IPS-18a (cell line): ENCODE measurements at regions not wholly inside any gene's neighbourhood (a gene's known extent, or its start where the extent isn't known, plus 50 kb on each side); places are given as distances from the start of the nearest gene placed in this dataset.
"Not testable (repeated sequence)": the region's sequence is repeated elsewhere in the genome, so short reads cannot be mapped to it uniquely, and the experiment has no call there.

Source experiments
- H3K27ac ChIP-seq: one replicate; pipeline ENCODE4 v1.5.1; 2013; ENCODE audit warnings: low read length
- H3K27me3 ChIP-seq: one replicate; pipeline ENCODE4 v1.6.1; 2013; ENCODE audit warnings: mild to moderate bottlenecking, low read length; ENCODE audit not compliant: control insufficient read depth, insufficient read depth
- H3K36me3 ChIP-seq: one replicate; pipeline ENCODE4 v1.6.1; 2013; ENCODE audit warnings: low read depth, low read length; ENCODE audit not compliant: control insufficient read depth
- H3K4me1 ChIP-seq: one replicate; pipeline ENCODE4 v1.6.1; 2013; ENCODE audit warnings: low read depth, low read length; ENCODE audit not compliant: control insufficient read depth
- H3K4me3 ChIP-seq: one replicate; pipeline ENCODE4 v1.5.1; 2013; ENCODE audit warnings: low read length
- H3K9ac ChIP-seq: one replicate; pipeline ENCODE4 v1.6.1; 2013; ENCODE audit warnings: mild to moderate bottlenecking, low read length, moderate library complexity
- H3K9me3 ChIP-seq: one replicate; pipeline ENCODE4 v1.6.1; 2013; ENCODE audit warnings: low read depth, low read length; ENCODE audit not compliant: control insufficient read depth

GRCh38 chr12:33593753-33594152, 154.1 kb upstream of the SYT10 start:
- H3K4me1 ChIP-seq = peaks cover 21% of the 10 kb centered on the region
- H3K9me3 ChIP-seq = no peaks in the 10 kb centered on the region

DNA sequence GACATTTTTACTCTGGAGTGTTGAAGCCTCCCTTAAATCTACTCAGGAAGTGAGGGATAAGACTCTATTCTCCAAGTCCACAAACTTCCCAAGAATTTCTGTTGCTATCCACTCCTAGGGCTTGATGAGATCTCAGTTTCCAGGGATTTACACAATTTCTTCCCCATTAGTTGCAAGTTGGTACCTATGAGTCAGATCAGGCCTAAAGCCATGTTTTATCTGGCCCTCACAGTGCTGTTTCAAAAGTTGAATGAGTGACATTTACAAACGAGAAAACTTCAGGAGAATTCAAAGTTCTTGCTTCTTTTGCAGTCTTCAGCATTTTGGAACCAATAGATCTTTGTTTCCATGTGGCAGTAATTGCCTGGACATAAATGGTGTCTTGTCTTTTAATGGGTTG, 156.4 kb upstream of the SYT10 start:
- no peak overlapping the region for H3K9ac ChIP-seq
- H3K9me3 ChIP-seq = no peaks in the 10 kb centered on the region
- no peaks in the 10 kb centered on the region for H3K36me3 ChIP-seq
- no peak overlapping the region for H3K27ac ChIP-seq
- H3K4me1 ChIP-seq = peaks cover 8% of the 10 kb centered on the region
- no peak overlapping the region for H3K4me3 ChIP-seq
- H3K27me3 ChIP-seq = no peaks in the 10 kb centered on the region

More at GRCh38 chr12:33593753-33594152, 154.1 kb upstream of the SYT10 start:
- Histone ChIP-seq H3K4me3 (no peak overlapping the region), H3K36me3 (no peaks in the 10 kb centered on the region), H3K9ac (no peak overlapping the region), H3K27ac (no peak overlapping the region), H3K27me3 (no peaks in the 10 kb centered on the region)

- no peaks in the 10 kb centered on the region for H3K36me3 ChIP-seq
- no peak overlapping the region for H3K4me3 ChIP-seq
- H3K27ac ChIP-seq = no peak overlapping the region
- H3K9ac ChIP-seq = no peak overlapping the region
- peaks cover 8% of the 10 kb centered on the region for H3K4me1 ChIP-seq
- no peaks in the 10 kb centered on the region for H3K27me3 ChIP-seq
- no peaks in the 10 kb centered on the region for H3K9me3 ChIP-seq
Measured at GRCh38 chr12:33596814-33597213, 157.2 kb upstream of the SYT10 start.

GRCh38 chr12:33602515-33602914, 162.9 kb upstream of the SYT10 start:
- Histone ChIP-seq H3K27me3 (no peaks in the 10 kb centered on the region), H3K4me3 (no peak overlapping the region), H3K36me3 (no peaks in the 10 kb centered on the region), H3K27ac (no peak overlapping the region), H3K9me3 (no peaks in the 10 kb centered on the region), H3K9ac (no peak overlapping the region), H3K4me1 (peaks cover 7% of the 10 kb centered on the region)

DNA sequence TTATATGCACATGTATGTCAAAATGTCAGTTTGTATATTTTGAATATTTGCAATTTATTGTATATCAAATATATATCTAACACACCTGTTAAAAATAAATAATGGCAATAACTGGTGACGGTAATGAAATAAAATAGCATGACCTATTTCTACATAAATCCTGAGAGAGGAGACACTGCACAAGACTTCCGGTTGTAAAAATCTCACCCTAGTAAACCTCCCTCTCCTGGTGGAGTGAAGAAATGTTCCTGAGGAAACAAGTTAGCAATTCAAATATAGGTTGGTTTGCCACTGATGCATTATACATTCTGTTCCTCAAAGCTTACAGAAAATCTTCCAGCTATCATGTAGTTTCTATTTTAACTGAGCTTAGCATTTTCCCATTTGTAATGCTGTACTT, 166.1 kb upstream of the SYT10 start:
- Histone ChIP-seq H3K4me3 (no peak overlapping the region), H3K36me3 (no peaks in the 10 kb centered on the region), H3K27me3 (no peaks in the 10 kb centered on the region), H3K4me1 (peaks cover 2% of the 10 kb centered on the region), H3K9me3 (no peaks in the 10 kb centered on the region), H3K9ac (no peak overlapping the region), H3K27ac (no peak overlapping the region)

GRCh38 chr12:33609910-33610309, 170.3 kb upstream of the SYT10 start:
- no peaks in the 10 kb centered on the region for H3K27me3 ChIP-seq
- H3K27ac ChIP-seq = no peak overlapping the region
- H3K4me1 ChIP-seq = peaks cover 2% of the 10 kb centered on the region
- H3K9me3 ChIP-seq = no peaks in the 10 kb centered on the region
- no peak overlapping the region for H3K9ac ChIP-seq
- H3K36me3 ChIP-seq = no peaks in the 10 kb centered on the region
- no peak overlapping the region for H3K4me3 ChIP-seq

GRCh38 chr12:33614630-33615029, 175.0 kb upstream of the SYT10 start:
- no peaks in the 10 kb centered on the region for H3K9me3 ChIP-seq
- H3K36me3 ChIP-seq = no peaks in the 10 kb centered on the region
- no peak overlapping the region for H3K4me3 ChIP-seq
- H3K9ac ChIP-seq = no peak overlapping the region
- H3K27me3 ChIP-seq = no peaks in the 10 kb centered on the region
- H3K4me1 ChIP-seq = no peaks in the 10 kb centered on the region
- no peak overlapping the region for H3K27ac ChIP-seq

DNA sequence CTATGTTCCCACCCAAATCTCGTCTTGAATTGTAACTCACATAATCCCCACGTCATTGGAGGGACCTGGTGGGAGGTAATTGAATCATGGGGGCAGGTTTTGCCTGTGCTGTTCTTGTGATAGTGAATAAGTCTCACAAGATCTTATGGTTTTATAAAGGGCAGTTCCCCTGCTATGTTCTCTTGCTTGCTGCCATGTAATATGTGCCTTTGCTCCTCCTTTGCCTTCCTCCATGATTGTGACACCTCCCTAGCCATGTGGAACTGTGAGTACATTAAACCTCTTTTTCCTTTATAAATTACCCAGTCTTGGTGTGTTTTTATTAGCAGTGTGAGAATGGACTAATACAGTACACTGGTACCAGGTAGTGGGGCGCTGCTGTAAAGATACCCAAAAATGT, 177.6 kb upstream of the SYT10 start:
- H3K9me3 ChIP-seq = no peaks in the 10 kb centered on the region
- H3K9ac ChIP-seq = no peak overlapping the region
- H3K4me3 ChIP-seq = no peak overlapping the region
- no peak overlapping the region for H3K27ac ChIP-seq
- no peaks in the 10 kb centered on the region for H3K36me3 ChIP-seq
- H3K4me1 ChIP-seq = no peaks in the 10 kb centered on the region
- no peaks in the 10 kb centered on the region for H3K27me3 ChIP-seq

- Histone ChIP-seq H3K36me3 (no peaks in the 10 kb centered on the region), H3K9ac (no peak overlapping the region), H3K27me3 (no peaks in the 10 kb centered on the region), H3K27ac (no peak overlapping the region), H3K9me3 (no peaks in the 10 kb centered on the region), H3K4me3 (no peak overlapping the region), H3K4me1 (no peaks in the 10 kb centered on the region)
Measured at GRCh38 chr12:33628087-33628486, 188.5 kb upstream of the SYT10 start.

- H3K27ac ChIP-seq = no peak overlapping the region
- no peaks in the 10 kb centered on the region for H3K27me3 ChIP-seq
- H3K4me3 ChIP-seq = no peak overlapping the region
- no peaks in the 10 kb centered on the region for H3K9me3 ChIP-seq
- no peaks in the 10 kb centered on the region for H3K4me1 ChIP-seq
- H3K36me3 ChIP-seq = no peaks in the 10 kb centered on the region
- H3K9ac ChIP-seq = no peak overlapping the region
Measured at GRCh38 chr12:33634544-33634943, 194.9 kb upstream of the SYT10 start.

DNA sequence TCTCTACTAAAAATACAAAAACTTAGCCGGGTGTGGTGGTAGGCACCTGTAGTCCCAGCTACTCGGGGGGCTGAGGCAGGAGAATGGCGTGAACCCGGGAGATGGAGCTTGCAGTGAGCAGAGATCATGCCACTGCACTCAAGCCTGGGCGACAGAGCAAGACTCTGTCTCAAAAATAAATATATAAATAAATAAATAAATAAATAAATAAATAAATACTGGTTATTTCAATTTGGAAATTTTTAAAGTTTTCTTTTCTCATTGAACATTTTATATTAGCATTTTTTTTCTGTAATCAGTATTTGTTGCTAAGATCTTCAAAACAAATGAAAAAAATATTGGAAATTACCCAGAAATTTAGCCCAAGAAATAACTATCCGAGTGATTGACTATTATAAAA, 197.3 kb upstream of the SYT10 start:
- not testable (repeated sequence) for H3K36me3 ChIP-seq, H3K4me3 ChIP-seq
- H3K4me1 ChIP-seq = peaks cover 11% of the 10 kb centered on the region

DNA sequence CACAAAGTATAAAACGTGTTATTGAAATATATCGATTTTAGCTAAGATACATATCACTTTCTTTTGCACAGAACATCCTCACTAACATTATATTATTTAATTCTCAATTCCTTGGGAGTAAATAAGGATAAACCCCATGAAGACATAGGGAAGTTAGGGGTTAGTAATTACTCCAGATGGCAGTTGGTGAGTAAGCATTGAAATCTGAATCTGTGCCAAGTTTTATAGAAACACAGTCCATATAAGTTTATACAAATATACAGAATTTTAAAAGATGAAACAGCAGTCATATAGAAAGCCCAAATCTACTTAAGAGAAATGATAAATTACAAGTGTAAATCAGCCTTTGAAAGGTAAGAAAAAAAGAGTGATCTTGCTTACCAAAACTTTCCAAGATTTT, 200.4 kb upstream of the SYT10 start:
- no peaks in the 10 kb centered on the region for H3K36me3 ChIP-seq

More for the DNA sequence above, 197.3 kb upstream of the SYT10 start:
- H3K27me3 ChIP-seq, H3K9ac ChIP-seq, H3K27ac ChIP-seq, H3K9me3 ChIP-seq: not testable (repeated sequence)

More for the DNA sequence above, 200.4 kb upstream of the SYT10 start:
- Histone ChIP-seq H3K27ac (no peak overlapping the region), H3K9ac (no peak overlapping the region), H3K9me3 (no peaks in the 10 kb centered on the region), H3K4me3 (no peak overlapping the region), H3K27me3 (no peaks in the 10 kb centered on the region), H3K4me1 (peaks cover 27% of the 10 kb centered on the region)
